A549 (cell line): ENCODE measurements at regions not wholly inside any gene's neighbourhood (a gene's known extent, or its start where the extent isn't known, plus 50 kb on each side); places are given as distances from the start of the nearest gene placed in this dataset.

Experiments
- ATAC-seq, 2 experiments: fragments of 200-7000 bp in 1 of 2; fragments of >200 bp in 1 of 2; cut with Nextera tagmentation in 1 of 2; cut with Tn5 transposase in 1 of 2; 3 replicates each; pipeline versions ENCODE4 v1.8.0 to v1.9.1; 2018 to 2020; ENCODE audit warnings: mild to moderate bottlenecking in 1 of 2, moderate library complexity in 1 of 2
- CTCF ChIA-PET: fragments of 300-600 bp; sonication (Branson Sonifier 250); formaldehyde crosslinking; extraction: SDS; loops from one replicate; lab custom pipeline; 2021; ENCODE audit warnings: antibody characterized with exemption, inconsistent platforms; lab: Yijun Ruan, JAX
- POLR2A ChIA-PET: fragments of 350-600 bp; formaldehyde crosslinking; extraction: SDS; loops from one replicate; lab custom pipeline; 2021; ENCODE audit warnings: antibody characterized with exemption, inconsistent platforms; lab: Yijun Ruan, JAX
- DNase-seq, 2 experiments: peaks; one replicate each; pipeline versions ENCODE4 v3.0.0 to v3.0.0-alpha.2; 2011 to 2016; ENCODE audit warnings: low read depth in 1 of 2, low spot score in 1 of 2
- FAIRE-seq: peaks from 2 replicates; lab custom pipeline; 2011; peaks lifted over from hg19 to GRCh38; lab: Jason Lieb, UNC
- H3K27ac ChIP-seq, 2 experiments: fragments of >200 bp; sonication (Bioruptor Twin); formaldehyde crosslinking; 3 replicates each; pipeline ENCODE4 v1.5.1; 2016 to 2017
- H3K4me1 ChIP-seq: fragments of >200 bp; sonication (Bioruptor Twin); formaldehyde crosslinking; 3 replicates; pipeline ENCODE4 v1.6.1; 2016
- H3K4me2 ChIP-seq: fragments of >200 bp; sonication (Bioruptor Twin); formaldehyde crosslinking; 3 replicates; pipeline ENCODE4 v1.6.1; 2016
- H3K4me3 ChIP-seq: fragments of >200 bp; sonication (Bioruptor Twin); formaldehyde crosslinking; 3 replicates; pipeline ENCODE4 v1.5.1; 2016
- H3K9me3 ChIP-seq: fragments of >200 bp; sonication (Bioruptor Twin); formaldehyde crosslinking; 3 replicates; pipeline ENCODE4 v1.6.1; 2016
- BCL3 ChIP-seq: fragments of >200 bp; sonication (Bioruptor Twin); formaldehyde crosslinking; IDR thresholded peaks from 3 replicates; pipeline ENCODE4 v1.6.1; 2016
- BHLHE40 ChIP-seq: IDR thresholded peaks from 2 replicates; pipeline ENCODE4 v1.6.1; 2012; ENCODE audit warnings: low read depth, low read length, inconsistent platforms
- CEBPB ChIP-seq, 2 experiments: fragments of >200 bp in 1 of 2; sonication (Bioruptor Twin) in 1 of 2; formaldehyde crosslinking in 1 of 2; IDR thresholded peaks; 2 replicates each; pipeline ENCODE4 v1.6.1; 2012 to 2016
- E2F6 ChIP-seq: IDR thresholded peaks from 2 replicates; pipeline ENCODE4 v1.6.1; 2012; ENCODE audit warnings: low read depth, borderline replicate concordance
- EHF ChIP-seq: fragments of 250-450 bp; sonication (Bioruptor Pico); IDR thresholded peaks from 2 replicates; pipeline ENCODE4 v1.5.0; 2020; ENCODE audit warnings: mild to moderate bottlenecking
- EHMT2 ChIP-seq: fragments of 200-600 bp; sonication (generic); IDR thresholded peaks from 2 replicates; pipeline ENCODE4 v1.6.1; 2016; ENCODE audit warnings: antibody characterized with exemption, low read depth, mild to moderate bottlenecking, moderate library complexity
- ESRRA ChIP-seq: fragments of 150-350 bp; IDR thresholded peaks from 2 replicates; pipeline ENCODE4 v1.6.1; 2014; ENCODE audit warnings: mild to moderate bottlenecking, low read length, borderline replicate concordance
- FOXS1 ChIP-seq: fragments of 250-450 bp; sonication (Bioruptor Pico); IDR thresholded peaks from 2 replicates; pipeline ENCODE4 v1.5.0; 2020; ENCODE audit warnings: mild to moderate bottlenecking, moderate library complexity
- HMGXB4 ChIP-seq: fragments of 250-450 bp; sonication (Bioruptor Pico); IDR thresholded peaks from 2 replicates; pipeline ENCODE4 v1.5.0; 2021; ENCODE audit warnings: mild to moderate bottlenecking, moderate library complexity, borderline replicate concordance
- HOXA7 ChIP-seq: fragments of 250-450 bp; sonication (Bioruptor Pico); IDR thresholded peaks from 2 replicates; pipeline ENCODE4 v1.5.0; 2020; ENCODE audit warnings: mild to moderate bottlenecking, moderate library complexity
- JUN ChIP-seq, 2 experiments: fragments of >200 bp; sonication (Bioruptor Twin); formaldehyde crosslinking; IDR thresholded peaks; 2 replicates in 1 of 2; 3 replicates in 1 of 2; pipeline ENCODE4 v1.6.1; 2016 to 2017
- KDM1A ChIP-seq: fragments of 200-600 bp; sonication (generic); IDR thresholded peaks from 2 replicates; pipeline ENCODE4 v1.6.1; 2016; ENCODE audit warnings: low read depth, mild to moderate bottlenecking
- MAFK ChIP-seq: fragments of 450-650 bp; IDR thresholded peaks from 2 replicates; pipeline ENCODE4 v1.6.1; 2014; ENCODE audit not compliant: partially characterized antibody
- NR3C1 ChIP-seq: fragments of >200 bp; sonication (Bioruptor Twin); formaldehyde crosslinking; IDR thresholded peaks from 3 replicates; pipeline ENCODE4 v1.6.1; 2017
- PHF8 ChIP-seq: fragments of 200-600 bp; sonication (generic); IDR thresholded peaks from 2 replicates; pipeline ENCODE4 v1.6.1; 2016; ENCODE audit warnings: low read depth, mild to moderate bottlenecking, antibody characterized with exemption, moderate library complexity, borderline replicate concordance
- POLR2A ChIP-seq: IDR thresholded peaks from 2 replicates; pipeline ENCODE4 v1.6.1; 2012; ENCODE audit warnings: mild to moderate bottlenecking, low read length
- POLR2AphosphoS2 ChIP-seq: conservative IDR thresholded peaks from 2 replicates; pipeline ENCODE4 v1.6.1; 2012; ENCODE audit warnings: low read length, improper control_type of control experiment, inconsistent platforms
- SREBF2 ChIP-seq: fragments of 450-650 bp; IDR thresholded peaks from 2 replicates; pipeline ENCODE4 v1.6.1; 2014; ENCODE audit warnings: mild to moderate bottlenecking, moderate library complexity
- USF2 ChIP-seq: fragments of 450-650 bp; IDR thresholded peaks from 2 replicates; pipeline ENCODE4 v1.6.1; 2014; ENCODE audit warnings: antibody characterized with exemption
- ZSCAN20 ChIP-seq: fragments of 250-450 bp; sonication (Bioruptor Pico); IDR thresholded peaks from 2 replicates; pipeline ENCODE4 v1.8.0; 2022; ENCODE audit warnings: mild to moderate bottlenecking, moderate library complexity
- WGBS: methylation state at CpG from one replicate; pipeline ENCODE4 v1.1.6; 2017; ENCODE audit errors: missing lambda C conversion rate; 5-methylcytosine and 5-hydroxymethylcytosine counted together
- TF ChIP-seq, protein P1 (sequence below): fragments of 250-450 bp; sonication (Bioruptor Pico); IDR thresholded peaks from 2 replicates; pipeline ENCODE4 v1.5.0; 2020; ENCODE audit warnings: low read depth, mild to moderate bottlenecking, moderate library complexity

DNA sequence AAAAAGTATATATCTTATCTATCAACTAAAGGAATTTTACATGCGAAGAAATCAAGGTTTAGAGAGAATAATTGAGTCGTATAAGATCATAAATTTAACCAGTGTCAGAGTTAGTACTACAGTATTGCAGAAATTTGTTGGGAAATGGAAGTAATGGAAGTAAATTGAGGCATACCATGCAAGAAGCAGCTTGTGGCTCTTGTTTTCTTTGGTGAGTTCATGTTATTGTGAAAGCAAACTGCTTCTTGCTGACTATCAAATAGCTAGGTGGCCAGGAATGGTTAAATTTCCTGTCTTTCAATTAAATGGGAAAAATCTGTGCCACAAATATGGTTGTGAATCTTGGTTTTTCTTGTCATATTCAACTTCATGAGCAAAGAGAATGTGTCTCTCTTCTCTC is 652.7 kb downstream of the LMO4 start:
- ATAC-seq: no peak
- H3K4me3 ChIP-seq: no peak overlapping the region
- H3K27ac ChIP-seq: no peak overlapping the region
- 69% methylated on average over 2 of the region's 2 CpGs for WGBS
- FAIRE-seq: no peak
- no peak overlapping the region for H3K4me2 ChIP-seq
- ChIA-PET CTCF (no interaction called here), POLR2A (no interaction called here)
- no peaks in the 10 kb centered on the region for H3K4me1 ChIP-seq
- TF ChIP-seq PHF8: no peak
- no peak for TF ChIP-seq EHMT2
- TF ChIP-seq HMGXB4: no peak
- no peak for TF ChIP-seq NR3C1
- no peak for TF ChIP-seq ESRRA
- no peak for TF ChIP-seq POLR2AphosphoS2
- H3K9me3 ChIP-seq: no peaks in the 10 kb centered on the region
- DNase-seq: no peak

GRCh38 chr1:87981810-87982209 is 653.1 kb downstream of the LMO4 start:
- DNase-seq (no peak), FAIRE-seq (no peak), ATAC-seq (no peak)
- H3K4me3 ChIP-seq: no peak overlapping the region
- H3K4me2 ChIP-seq: no peak overlapping the region
- H3K4me1 ChIP-seq: no peaks in the 10 kb centered on the region
- ChIA-PET CTCF (no interaction called here), POLR2A (no interaction called here)
- H3K27ac ChIP-seq: 0 out of 6 replicates have a peak overlapping the region, but pooled peaks of 1 of the 2 experiments have one; percentile 18
- TF ChIP-seq BHLHE40 (no peak), KDM1A (no peak)
- WGBS: 93% methylated on average over 1 of the region's 1 CpG
- no peaks in the 10 kb centered on the region for H3K9me3 ChIP-seq

DNA sequence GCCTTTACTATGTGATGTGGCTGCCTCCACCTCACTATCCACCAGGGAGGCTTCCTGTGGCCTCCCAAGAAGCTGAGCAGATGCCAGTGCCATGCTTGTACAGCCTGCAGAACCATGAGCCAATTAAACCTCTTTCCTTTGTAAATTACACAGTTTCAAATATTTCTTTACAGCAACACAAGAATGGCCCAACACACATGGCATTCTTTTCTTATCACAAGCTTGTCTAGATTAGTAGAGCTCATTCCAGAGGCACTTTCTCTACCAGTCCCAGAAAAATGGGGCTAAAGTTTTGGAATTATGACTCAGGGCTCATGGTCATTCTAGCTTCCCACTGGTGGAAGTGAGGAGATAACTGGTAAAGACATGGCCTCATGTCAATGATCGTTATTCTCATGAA is 655.2 kb downstream of the LMO4 start:
- ATAC-seq (no peak), FAIRE-seq (no peak), DNase-seq (no peak)
- Histone ChIP-seq H3K27ac (no peak overlapping the region), H3K4me2 (no peak overlapping the region), H3K9me3 (no peaks in the 10 kb centered on the region), H3K4me3 (no peak overlapping the region), H3K4me1 (no peaks in the 10 kb centered on the region)
- WGBS: 92% methylated on average over 1 of the region's 1 CpG
- POLR2A ChIA-PET: no interaction called here
- CTCF ChIA-PET: no interaction called here
- TF ChIP-seq ESRRA: no peak
- no peak for TF ChIP-seq JUN (IDR thresholded peaks at IDR 0.05)
- no peak for TF ChIP-seq POLR2A
- no peak for TF ChIP-seq ZSCAN20
- no peak for TF ChIP-seq USF2
- no peak for TF ChIP-seq POLR2AphosphoS2
- TF ChIP-seq HMGXB4: no peak
- no peak for TF ChIP-seq BCL3
- TF ChIP-seq, protein P1, sequence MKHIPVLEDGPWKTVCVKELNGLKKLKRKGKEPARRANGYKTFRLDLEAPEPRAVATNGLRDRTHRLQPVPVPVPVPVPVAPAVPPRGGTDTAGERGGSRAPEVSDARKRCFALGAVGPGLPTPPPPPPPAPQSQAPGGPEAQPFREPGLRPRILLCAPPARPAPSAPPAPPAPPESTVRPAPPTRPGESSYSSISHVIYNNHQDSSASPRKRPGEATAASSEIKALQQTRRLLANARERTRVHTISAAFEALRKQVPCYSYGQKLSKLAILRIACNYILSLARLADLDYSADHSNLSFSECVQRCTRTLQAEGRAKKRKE: no peak
- TF ChIP-seq KDM1A: no peak
- no peak for TF ChIP-seq HOXA7 (CRISPR knock-in tag)
- no peak for TF ChIP-seq SREBF2
- no peak for TF ChIP-seq CEBPB (IDR thresholded peaks at IDR 0.05)
- no peak for TF ChIP-seq NR3C1
- no peak for TF ChIP-seq MAFK
- no peak for TF ChIP-seq EHF
- TF ChIP-seq FOXS1 (CRISPR knock-in tag): no peak
- TF ChIP-seq E2F6: no peak
